AG09319 (cell line): ENCODE measurements at regions not wholly inside any gene's neighbourhood (a gene's known extent, or its start where the extent isn't known, plus 50 kb on each side); places are given as distances from the start of the nearest gene placed in this dataset.
"Not testable (repeated sequence)": the region's sequence is repeated elsewhere in the genome, so short reads cannot be mapped to it uniquely, and the experiment has no call there.

Experiments
- DNase-seq: peaks from one replicate; pipeline ENCODE4 v3.0.0-alpha.2; 2010; ENCODE audit warnings: low read depth; ENCODE audit errors: extremely low read depth
- TF ChIP-seq, protein P1 (sequence below): IDR thresholded peaks from 2 replicates; pipeline ENCODE4 v1.5.1; 2011; ENCODE audit warnings: low read depth, mild to moderate bottlenecking, inconsistent platforms, low read length, moderate library complexity

GRCh38 chr10:30553626-30554439 lies 75.7 kb downstream of the LYZL2 start:
- DNase-seq: peak; percentile 25
- TF ChIP-seq, protein P1, sequence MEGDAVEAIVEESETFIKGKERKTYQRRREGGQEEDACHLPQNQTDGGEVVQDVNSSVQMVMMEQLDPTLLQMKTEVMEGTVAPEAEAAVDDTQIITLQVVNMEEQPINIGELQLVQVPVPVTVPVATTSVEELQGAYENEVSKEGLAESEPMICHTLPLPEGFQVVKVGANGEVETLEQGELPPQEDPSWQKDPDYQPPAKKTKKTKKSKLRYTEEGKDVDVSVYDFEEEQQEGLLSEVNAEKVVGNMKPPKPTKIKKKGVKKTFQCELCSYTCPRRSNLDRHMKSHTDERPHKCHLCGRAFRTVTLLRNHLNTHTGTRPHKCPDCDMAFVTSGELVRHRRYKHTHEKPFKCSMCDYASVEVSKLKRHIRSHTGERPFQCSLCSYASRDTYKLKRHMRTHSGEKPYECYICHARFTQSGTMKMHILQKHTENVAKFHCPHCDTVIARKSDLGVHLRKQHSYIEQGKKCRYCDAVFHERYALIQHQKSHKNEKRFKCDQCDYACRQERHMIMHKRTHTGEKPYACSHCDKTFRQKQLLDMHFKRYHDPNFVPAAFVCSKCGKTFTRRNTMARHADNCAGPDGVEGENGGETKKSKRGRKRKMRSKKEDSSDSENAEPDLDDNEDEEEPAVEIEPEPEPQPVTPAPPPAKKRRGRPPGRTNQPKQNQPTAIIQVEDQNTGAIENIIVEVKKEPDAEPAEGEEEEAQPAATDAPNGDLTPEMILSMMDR: no peak

DNA sequence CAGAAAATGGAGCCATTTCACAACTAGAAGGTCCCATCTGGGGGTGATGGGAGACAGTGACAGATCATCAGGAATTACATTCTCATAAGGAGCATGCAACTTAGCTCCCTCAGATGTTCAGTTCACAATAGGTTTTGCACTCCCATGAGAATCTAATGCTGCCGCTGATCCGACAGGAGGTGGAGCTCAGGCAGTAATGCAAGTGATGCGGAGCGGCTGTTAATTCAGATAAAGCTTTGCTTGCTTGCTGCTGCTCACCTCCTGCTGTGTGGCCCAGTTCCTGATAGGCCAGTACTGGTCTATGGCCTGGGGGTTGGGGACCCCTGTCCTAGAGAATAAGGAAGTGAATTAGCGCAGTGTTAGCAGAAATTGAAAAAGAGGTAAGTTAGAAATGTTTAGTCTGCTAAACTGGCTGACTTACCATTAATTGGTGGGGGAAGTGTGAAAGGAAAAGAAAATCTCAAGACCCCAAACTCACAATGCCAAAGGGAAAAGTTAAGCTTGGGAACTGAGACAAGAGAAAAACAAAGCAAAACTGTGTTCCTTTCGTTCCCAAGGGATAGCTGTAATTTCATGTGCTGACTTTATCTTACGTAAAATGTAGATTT lies 76.4 kb downstream of the LYZL2 start:
- DNase-seq: no peak
- TF ChIP-seq, protein P1: no peak

DNA sequence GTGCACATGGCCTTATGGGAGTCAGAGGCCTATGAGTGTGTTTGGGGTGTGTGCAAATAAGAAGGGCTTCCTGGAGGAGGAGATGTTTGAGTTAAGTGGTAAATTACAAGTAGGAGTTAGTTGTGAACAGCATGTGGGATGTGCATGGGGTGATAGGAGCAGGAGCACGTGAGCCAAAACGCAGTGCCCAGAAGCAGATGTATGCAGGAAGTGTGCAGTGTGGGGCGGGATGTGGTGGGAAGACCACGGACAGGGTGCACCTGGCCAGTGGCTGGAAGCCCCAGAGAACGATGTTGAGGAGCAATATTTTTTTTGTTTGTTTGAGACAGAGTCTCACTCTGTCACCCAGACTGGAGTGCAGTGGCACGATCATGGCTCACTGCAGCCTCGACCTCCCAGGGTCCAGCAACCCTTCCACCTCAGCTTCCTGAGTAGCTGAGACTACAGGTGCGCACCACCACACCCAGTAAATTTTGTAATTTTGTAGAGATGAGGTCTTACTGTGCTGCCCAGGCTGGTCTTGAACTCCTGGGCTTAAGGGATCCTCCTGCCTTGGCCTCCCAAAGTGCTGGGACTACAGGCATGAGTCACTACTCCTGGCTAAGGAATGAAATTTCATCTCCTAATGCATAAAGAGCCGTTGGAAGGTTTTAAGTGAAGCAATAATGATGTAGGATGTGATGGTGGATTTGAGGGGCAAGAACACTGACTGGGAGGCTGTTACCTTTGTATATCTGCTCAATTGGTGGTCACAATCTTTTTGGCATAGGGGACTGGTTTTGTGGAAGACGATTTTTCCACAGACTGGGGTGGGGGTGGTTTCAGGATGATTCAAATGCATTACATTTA lies 78.4 kb downstream of the LYZL2 start:
- DNase-seq: no peak
- TF ChIP-seq, protein P1: no peak

DNA sequence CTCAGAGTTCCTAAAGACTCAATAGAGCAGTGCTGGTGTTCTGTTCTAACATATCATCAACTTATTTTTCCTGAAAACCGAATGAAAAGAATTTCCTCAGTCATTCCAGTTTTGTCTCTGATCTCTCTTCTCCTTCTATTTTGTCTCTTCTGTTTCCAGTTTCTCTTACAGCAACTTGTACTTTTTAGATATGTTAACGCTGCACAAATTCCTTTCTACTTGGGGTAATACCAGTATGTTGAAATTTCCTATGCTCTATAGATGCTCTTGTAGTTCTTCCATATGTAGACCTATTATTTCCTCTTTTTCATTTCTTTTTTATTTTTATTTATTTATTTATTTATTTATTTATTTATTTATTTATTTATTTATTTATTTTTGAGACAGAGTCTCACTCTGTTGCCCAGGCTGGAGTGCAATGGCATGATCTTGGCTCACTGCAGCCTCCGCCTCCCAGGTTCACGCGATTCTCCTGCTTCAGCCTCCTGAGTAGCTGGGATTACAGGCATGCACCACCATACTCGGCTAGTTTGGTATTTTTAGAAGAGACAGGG lies 80.3 kb downstream of the LYZL2 start:
- DNase-seq: not testable (repeated sequence)

DNA sequence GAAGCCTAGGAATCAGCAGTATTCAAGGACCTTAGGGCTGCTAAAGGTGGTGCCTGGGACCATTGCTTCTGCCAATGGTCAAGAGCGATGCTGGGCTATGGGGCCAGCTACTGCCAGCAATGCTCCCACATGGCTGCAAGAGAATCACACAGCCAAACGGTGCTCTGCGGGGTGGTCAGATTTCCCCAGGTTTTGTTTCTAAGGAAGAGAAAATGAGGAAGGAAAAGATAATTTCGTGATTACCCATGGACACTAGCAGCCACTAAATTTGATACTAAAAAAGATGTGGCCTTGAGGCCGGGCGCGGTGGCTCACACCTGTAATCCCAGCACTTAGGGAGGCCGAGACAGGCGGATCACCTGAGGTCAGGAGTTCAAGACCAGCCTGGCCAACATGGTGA lies 83.0 kb downstream of the LYZL2 start:
- TF ChIP-seq, protein P1: no peak
- no peak for DNase-seq

DNA sequence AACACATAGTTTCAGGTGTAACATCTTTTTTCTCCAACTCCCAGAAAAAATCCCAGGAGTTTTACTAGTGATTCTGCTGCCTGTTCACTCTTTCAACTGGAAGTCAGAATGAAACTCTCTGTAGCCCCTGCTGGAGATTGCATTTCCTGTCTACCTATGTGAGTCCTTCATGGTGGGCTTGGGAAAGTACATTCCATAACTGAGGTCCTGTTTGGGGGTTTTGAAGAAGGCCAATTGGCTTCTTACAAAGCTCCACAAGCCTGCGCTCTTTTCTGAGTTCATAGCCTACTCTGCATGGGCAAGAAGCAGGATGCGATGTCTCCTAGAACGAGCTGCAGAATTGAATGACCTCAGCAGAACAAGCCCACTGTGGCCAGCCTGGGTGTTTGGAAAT lies 86.7 kb downstream of the LYZL2 start:
- TF ChIP-seq, protein P1: no peak
- DNase-seq: no peak

- no peak for DNase-seq
- TF ChIP-seq, protein P1: no peak
Observed at GRCh38 chr10:30542001-30542894, 87.3 kb downstream of the LYZL2 start.
